ENCODE measurements at regions not wholly inside any gene's neighbourhood (a gene's known extent, or its start where the extent isn't known, plus 50 kb on each side); places are given as distances from the start of the nearest gene placed in this dataset.

DNA sequence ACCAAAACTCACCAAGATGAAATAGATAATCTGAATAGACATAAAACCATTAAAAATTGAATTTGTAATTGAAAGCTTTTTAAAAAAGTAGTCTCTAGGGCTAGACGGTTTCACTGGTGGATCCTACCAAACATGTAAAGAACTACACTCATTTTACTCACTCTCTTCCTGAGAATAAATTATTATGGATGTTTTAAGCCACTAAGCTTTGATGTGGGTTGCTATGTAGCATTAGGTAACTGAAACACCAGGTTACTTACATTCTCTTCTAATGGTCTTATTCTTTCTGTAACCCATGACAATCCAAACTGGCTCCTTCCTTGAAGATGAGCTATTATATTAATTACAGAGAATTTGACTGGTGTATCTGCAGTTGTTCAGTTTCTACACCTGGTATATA is 385.1 kb downstream of the PPP1R2C start:
- TF ChIP-seq ZFX (IDR thresholded peaks at IDR 0.05) (no peak), SIN3A (IDR thresholded peaks at IDR 0.05; ENCODE audit: low read depth) (no peak), EZH2 (IDR thresholded peaks at IDR 0.05) (no peak), POLR2A (IDR thresholded peaks at IDR 0.05; ENCODE audit: borderline replicate concordance, extremely low read depth, insufficient read depth, insufficient read length) (no peak), EZH2phosphoT487 (IDR thresholded peaks at IDR 0.05; ENCODE audit: borderline replicate concordance) (no peak), YY1 (IDR thresholded peaks at IDR 0.05; ENCODE audit: extremely low read depth, insufficient replicate concordance, low read depth, low read length) (no peak), RAD21 (IDR thresholded peaks at IDR 0.05; ENCODE audit: low read depth) (no peak), POLR2AphosphoS5 (IDR thresholded peaks at IDR 0.05; ENCODE audit: low read depth, low read length) (no peak), ELF1 (IDR thresholded peaks at IDR 0.05; ENCODE audit: borderline replicate concordance, low read depth) (no peak)
- TF ChIP-seq, protein P1, sequence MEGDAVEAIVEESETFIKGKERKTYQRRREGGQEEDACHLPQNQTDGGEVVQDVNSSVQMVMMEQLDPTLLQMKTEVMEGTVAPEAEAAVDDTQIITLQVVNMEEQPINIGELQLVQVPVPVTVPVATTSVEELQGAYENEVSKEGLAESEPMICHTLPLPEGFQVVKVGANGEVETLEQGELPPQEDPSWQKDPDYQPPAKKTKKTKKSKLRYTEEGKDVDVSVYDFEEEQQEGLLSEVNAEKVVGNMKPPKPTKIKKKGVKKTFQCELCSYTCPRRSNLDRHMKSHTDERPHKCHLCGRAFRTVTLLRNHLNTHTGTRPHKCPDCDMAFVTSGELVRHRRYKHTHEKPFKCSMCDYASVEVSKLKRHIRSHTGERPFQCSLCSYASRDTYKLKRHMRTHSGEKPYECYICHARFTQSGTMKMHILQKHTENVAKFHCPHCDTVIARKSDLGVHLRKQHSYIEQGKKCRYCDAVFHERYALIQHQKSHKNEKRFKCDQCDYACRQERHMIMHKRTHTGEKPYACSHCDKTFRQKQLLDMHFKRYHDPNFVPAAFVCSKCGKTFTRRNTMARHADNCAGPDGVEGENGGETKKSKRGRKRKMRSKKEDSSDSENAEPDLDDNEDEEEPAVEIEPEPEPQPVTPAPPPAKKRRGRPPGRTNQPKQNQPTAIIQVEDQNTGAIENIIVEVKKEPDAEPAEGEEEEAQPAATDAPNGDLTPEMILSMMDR (IDR thresholded peaks at IDR 0.05 in 2 of 3, conservative IDR thresholded peaks at IDR 0.05 in 1 of 3; ENCODE audit: borderline replicate concordance in 1 of 3, insufficient read depth in 1 of 3, low read depth in 2 of 3, low read length in 2 of 3) = no peak
- TF ChIP-seq, protein P2, sequence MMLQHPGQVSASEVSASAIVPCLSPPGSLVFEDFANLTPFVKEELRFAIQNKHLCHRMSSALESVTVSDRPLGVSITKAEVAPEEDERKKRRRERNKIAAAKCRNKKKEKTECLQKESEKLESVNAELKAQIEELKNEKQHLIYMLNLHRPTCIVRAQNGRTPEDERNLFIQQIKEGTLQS (IDR thresholded peaks at IDR 0.05) = no peak
